ENCODE measurements at regions not wholly inside any gene's neighbourhood (a gene's known extent, or its start where the extent isn't known, plus 50 kb on each side); places are given as distances from the start of the nearest gene placed in this dataset.

- WGBS, 2 donors = 43 to 87% methylated on average over 3 of the region's 3 CpGs
Observed at GRCh38 chr6:99836471-99836870, 157.6 kb downstream of the MCHR2 start.

DNA sequence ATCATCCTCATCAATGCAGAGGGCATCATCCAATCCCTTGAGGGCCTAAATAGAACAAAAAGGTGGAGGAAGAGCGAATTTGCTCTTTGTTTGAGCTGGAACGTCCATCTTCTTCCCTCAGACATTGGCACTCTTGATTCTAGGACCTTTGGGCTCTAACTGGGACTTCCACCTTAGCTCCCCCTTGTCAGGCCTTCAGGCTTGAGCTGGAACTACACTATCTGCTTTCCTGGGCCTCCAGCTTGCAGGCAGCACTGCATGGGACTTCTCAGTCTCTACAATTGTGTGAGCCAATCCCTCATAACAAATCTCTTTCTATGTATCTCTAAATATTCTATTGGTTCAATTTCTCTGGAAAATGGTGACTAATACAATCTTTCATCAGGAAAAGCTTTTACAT is 155.4 kb downstream of the MCHR2 start:
- H3K4me3 ChIP-seq = no peak overlapping the region
- no peak overlapping the region for H3K27ac ChIP-seq
- H3K9me3 ChIP-seq = no peaks in the 10 kb centered on the region
- no peaks in the 10 kb centered on the region for H3K27me3 ChIP-seq
- H3K36me3 ChIP-seq = no peaks in the 10 kb centered on the region
- no peaks in the 10 kb centered on the region for H3K4me1 ChIP-seq
- no peak for DNase-seq
- TF ChIP-seq CTCF (IDR thresholded peaks at IDR 0.05) (no peak), POLR2A (IDR thresholded peaks at IDR 0.05) (no peak)
- intact Hi-C loops (cut with DNase I) = no loop called here
- 59 to 65% methylated on average over 2 of the region's 2 CpGs for WGBS, 2 donors

More at GRCh38 chr6:99836471-99836870, 157.6 kb downstream of the MCHR2 start:
- H3K4me3 ChIP-seq = no peak overlapping the region
- DNase-seq = no peak
- no peak overlapping the region for H3K27ac ChIP-seq
- H3K27me3 ChIP-seq = no peaks in the 10 kb centered on the region
- intact Hi-C loops (cut with DNase I) = no loop called here
- TF ChIP-seq CTCF (IDR thresholded peaks at IDR 0.05) (no peak), POLR2A (IDR thresholded peaks at IDR 0.05) (no peak)
- H3K9me3 ChIP-seq = no peaks in the 10 kb centered on the region
- H3K36me3 ChIP-seq = no peaks in the 10 kb centered on the region
- no peaks in the 10 kb centered on the region for H3K4me1 ChIP-seq

GRCh38 chr6:99841297-99841696 is 152.7 kb downstream of the MCHR2 start:
- Histone ChIP-seq H3K4me1 (no peaks in the 10 kb centered on the region), H3K4me3 (no peak overlapping the region), H3K36me3 (no peaks in the 10 kb centered on the region), H3K9me3 (no peaks in the 10 kb centered on the region), H3K27ac (no peak overlapping the region), H3K27me3 (no peaks in the 10 kb centered on the region)
- DNase-seq = no peak
- 35 to 92% methylated on average over 1 of the region's 1 CpG for WGBS, 2 donors
- no peak for TF ChIP-seq CTCF (IDR thresholded peaks at IDR 0.05)
- TF ChIP-seq POLR2A (IDR thresholded peaks at IDR 0.05) = no peak
- intact Hi-C loops (cut with DNase I) = no loop called here

GRCh38 chr6:99846006-99846405 is 148.0 kb downstream of the MCHR2 start:
- H3K4me3 ChIP-seq = no peak overlapping the region
- WGBS, 2 donors = 84 to 100% methylated on average over 2 of the region's 2 CpGs
- no peaks in the 10 kb centered on the region for H3K4me1 ChIP-seq
- intact Hi-C loops (cut with DNase I) = no loop called here
- no peaks in the 10 kb centered on the region for H3K9me3 ChIP-seq
- no peak overlapping the region for H3K27ac ChIP-seq
- H3K27me3 ChIP-seq = no peaks in the 10 kb centered on the region
- no peaks in the 10 kb centered on the region for H3K36me3 ChIP-seq
- TF ChIP-seq POLR2A (IDR thresholded peaks at IDR 0.05) (no peak), CTCF (IDR thresholded peaks at IDR 0.05) (no peak)
- DNase-seq = no peak

- Histone ChIP-seq H3K4me3 (no peak overlapping the region), H3K27me3 (no peaks in the 10 kb centered on the region), H3K9me3 (no peaks in the 10 kb centered on the region), H3K4me1 (no peaks in the 10 kb centered on the region), H3K36me3 (no peaks in the 10 kb centered on the region), H3K27ac (no peak overlapping the region)
- intact Hi-C loops (cut with DNase I) = no loop called here
- DNase-seq = no peak
- WGBS, 2 donors = 51 to 55% methylated on average over 2 of the region's 2 CpGs
- TF ChIP-seq CTCF (IDR thresholded peaks at IDR 0.05) (no peak), POLR2A (IDR thresholded peaks at IDR 0.05) (no peak)
Observed at GRCh38 chr6:99850841-99851240, 143.2 kb downstream of the MCHR2 start.

All from esophagus squamous epithelium (tissue), 5 donors.